WTC11 (cell line): ENCODE measurements at regions not wholly inside any gene's neighbourhood (a gene's known extent, or its start where the extent isn't known, plus 50 kb on each side); places are given as distances from the start of the nearest gene placed in this dataset.

Source experiments
- ATAC-seq: fragments of 200-7000 bp; cut with Tn5 transposase; 2 replicates; pipeline ENCODE4 v1.10.0; 2021; ENCODE audit warnings: mild to moderate bottlenecking, moderate library complexity
- CTCF ChIA-PET: fragments of 300-600 bp; sonication (Branson Sonifier 250); formaldehyde crosslinking; loops from one replicate; lab custom pipeline; 2021; ENCODE audit warnings: antibody characterized with exemption; lab: Charles Lee
- POLR2A ChIA-PET: fragments of 350-600 bp; sonication (Branson Sonifier 250); formaldehyde crosslinking; loops from one replicate; lab custom pipeline; 2021; ENCODE audit warnings: antibody characterized with exemption; lab: Charles Lee
- DNase-seq: peaks from one replicate; pipeline ENCODE4 v3.0.0; 2021; ENCODE audit warnings: low spot score
- H3K27ac Mint-ChIP-seq: 2 replicates; pipeline ENCODE4 v1.8.0; 2021; ENCODE audit warnings: mixed read lengths
- H3K27me3 Mint-ChIP-seq: 2 replicates; pipeline ENCODE4 v1.8.0; 2021; ENCODE audit warnings: low read depth, mild to moderate bottlenecking, moderate library complexity, mixed read lengths
- H3K36me3 Mint-ChIP-seq: 2 replicates; pipeline ENCODE4 v1.8.0; 2021; ENCODE audit warnings: mixed read lengths
- H3K4me1 Mint-ChIP-seq: 2 replicates; pipeline ENCODE4 v1.8.0; 2022; ENCODE audit warnings: mixed read lengths
- H3K4me3 Mint-ChIP-seq: 2 replicates; pipeline ENCODE4 v1.8.0; 2021; ENCODE audit warnings: mild to moderate bottlenecking, moderate library complexity, mixed read lengths
- H3K9me3 Mint-ChIP-seq: 2 replicates; pipeline ENCODE4 v1.8.0; 2021; ENCODE audit warnings: mixed read lengths
- AFF4 ChIP-seq: sonication (generic); formaldehyde crosslinking; IDR thresholded peaks from 2 replicates; pipeline ENCODE4 v1.8.1; 2023; ENCODE audit warnings: mild to moderate bottlenecking, missing genetic modification reagents, borderline replicate concordance
- ATF6 ChIP-seq: sonication (generic); formaldehyde crosslinking; IDR thresholded peaks from 2 replicates; pipeline ENCODE4 v1.8.1; 2023; ENCODE audit warnings: mild to moderate bottlenecking, missing genetic modification reagents
- CDX4 ChIP-seq: fragments of 250-450 bp; sonication (Bioruptor Pico); IDR thresholded peaks from 2 replicates; pipeline ENCODE4 v1.9.0; 2021; ENCODE audit warnings: moderate library complexity, mild to moderate bottlenecking, inconsistent platforms, borderline replicate concordance
- ELF4 ChIP-seq: sonication (generic); formaldehyde crosslinking; IDR thresholded peaks from 2 replicates; pipeline ENCODE4 v1.8.1; 2022; ENCODE audit warnings: low read depth, mild to moderate bottlenecking, moderate library complexity, missing genetic modification reagents
- GTF2I ChIP-seq: fragments of 250-450 bp; sonication (Bioruptor Pico); conservative IDR thresholded peaks from 2 replicates; pipeline ENCODE4 v1.4.0; 2021; ENCODE audit warnings: mild to moderate bottlenecking
- HMGXB4 ChIP-seq: sonication (generic); formaldehyde crosslinking; IDR thresholded peaks from 2 replicates; pipeline ENCODE4 v1.8.1; 2023; ENCODE audit warnings: mild to moderate bottlenecking, moderate library complexity, missing genetic modification reagents
- MLX ChIP-seq: sonication (generic); formaldehyde crosslinking; IDR thresholded peaks from 2 replicates; pipeline ENCODE4 v1.8.1; 2023; ENCODE audit warnings: mild to moderate bottlenecking, missing genetic modification reagents, moderate library complexity
- NFE2L1 ChIP-seq: sonication (generic); formaldehyde crosslinking; IDR thresholded peaks from 2 replicates; pipeline ENCODE4 v1.8.1; 2023; ENCODE audit warnings: missing genetic modification reagents
- OVOL2 ChIP-seq: fragments of 250-450 bp; sonication (Bioruptor Pico); IDR thresholded peaks from 2 replicates; pipeline ENCODE4 v1.9.0; 2021; ENCODE audit warnings: mild to moderate bottlenecking, borderline replicate concordance
- PRRX2 ChIP-seq: fragments of 250-450 bp; sonication (Bioruptor Pico); IDR thresholded peaks from 2 replicates; pipeline ENCODE4 v1.8.0; 2021; ENCODE audit warnings: mild to moderate bottlenecking
- SOX15 ChIP-seq: fragments of 250-450 bp; sonication (Bioruptor Pico); IDR thresholded peaks from 2 replicates; pipeline ENCODE4 v1.9.0; 2021; ENCODE audit warnings: mild to moderate bottlenecking
- SP1 ChIP-seq: sonication (generic); formaldehyde crosslinking; conservative IDR thresholded peaks from 2 replicates; pipeline ENCODE4 v1.8.1; 2022; ENCODE audit warnings: missing genetic modification reagents
- STAT6 ChIP-seq: sonication (generic); formaldehyde crosslinking; conservative IDR thresholded peaks from 2 replicates; pipeline ENCODE4 v1.8.1; 2023; ENCODE audit warnings: mild to moderate bottlenecking, low read depth, missing genetic modification reagents, moderate library complexity
- USF1 ChIP-seq: sonication (generic); formaldehyde crosslinking; IDR thresholded peaks from 2 replicates; pipeline ENCODE4 v1.8.0; 2022; ENCODE audit warnings: mild to moderate bottlenecking, missing genetic modification reagents
- ZNF219 ChIP-seq: sonication (generic); formaldehyde crosslinking; IDR thresholded peaks from 2 replicates; pipeline ENCODE4 v1.8.0; 2023; ENCODE audit warnings: missing genetic modification reagents, mild to moderate bottlenecking, borderline replicate concordance
- ZNF232 ChIP-seq: sonication (generic); formaldehyde crosslinking; IDR thresholded peaks from 2 replicates; pipeline ENCODE4 v1.8.0; 2022; ENCODE audit warnings: mild to moderate bottlenecking, missing genetic modification reagents
- ZNF281 ChIP-seq: sonication (generic); formaldehyde crosslinking; IDR thresholded peaks from 2 replicates; pipeline ENCODE4 v1.8.0; 2023; ENCODE audit warnings: mild to moderate bottlenecking, missing genetic modification reagents
- ZNF416 ChIP-seq: fragments of 250-450 bp; sonication (Bioruptor Pico); IDR thresholded peaks from 2 replicates; pipeline ENCODE4 v1.9.0; 2021; ENCODE audit warnings: mild to moderate bottlenecking, inconsistent platforms

GRCh38 chr16:73213732-73214455, 166.0 kb upstream of the ZFHX3 start:
- Mint-ChIP-seq H3K27me3 (peaks cover 11% of the 10 kb centered on the region), H3K4me1 (peaks cover 33% of the 10 kb centered on the region)
- CTCF ChIA-PET = interaction anchor here (0.6 to 1.8 kb wide), 5 partner anchors 114 to 681 kb away, joined by 3 to 9 read pairs (median 3); no protein-coding TSS in a partner anchor
- no peak for DNase-seq
- TF ChIP-seq HMGXB4 = no peak
- no peak for TF ChIP-seq STAT6
- no peak for TF ChIP-seq ZNF416 (CRISPR knock-in tag)
- no peak for TF ChIP-seq PRRX2
- TF ChIP-seq ZNF281 (CRISPR knock-in tag) = no peak
- no peak for TF ChIP-seq ZNF232
- no peak for TF ChIP-seq CDX4 (CRISPR knock-in tag)
- no peak for TF ChIP-seq NFE2L1 (CRISPR knock-in tag)
- no peak for TF ChIP-seq SOX15
- no peak for TF ChIP-seq ZNF219 (CRISPR knock-in tag)
- no peak for TF ChIP-seq ELF4
- TF ChIP-seq ATF6 = no peak
- TF ChIP-seq MLX (CRISPR knock-in tag) = no peak
- TF ChIP-seq, all 79 proteins: peak for 0
- H3K27ac Mint-ChIP-seq = no peak overlapping the region
- H3K9me3 Mint-ChIP-seq = peaks cover 26% of the 10 kb centered on the region
- peaks cover 13% of the 10 kb centered on the region for H3K36me3 Mint-ChIP-seq
- no peak overlapping the region for H3K4me3 Mint-ChIP-seq
- POLR2A ChIA-PET = interaction anchor here (0.5 to 0.7 kb wide), 4 partner anchors 24 to 1588 kb away, joined by 3 to 5 read pairs (median 4); no protein-coding TSS in a partner anchor
- ATAC-seq = no peak

GRCh38 chr16:73212431-73212830, 164.5 kb upstream of the ZFHX3 start:
- ChIA-PET CTCF (interaction anchor here (1.0 kb wide), 1 partner anchor 379 kb away, joined by 3 read pairs; no protein-coding TSS in a partner anchor), POLR2A (interaction anchor here (0.5 kb wide), 1 partner anchor 36 kb away, joined by 4 read pairs; no protein-coding TSS in a partner anchor)
- Mint-ChIP-seq H3K4me3 (no peak overlapping the region), H3K9me3 (peaks cover 26% of the 10 kb centered on the region), H3K4me1 (peaks cover 33% of the 10 kb centered on the region), H3K27me3 (peaks cover 11% of the 10 kb centered on the region), H3K36me3 (peaks cover 13% of the 10 kb centered on the region), H3K27ac (no peak overlapping the region)
- no peak for ATAC-seq
- no peak for DNase-seq
- TF ChIP-seq USF1 = no peak
- no peak for TF ChIP-seq AFF4 (CRISPR knock-in tag)
- no peak for TF ChIP-seq ELF4
- TF ChIP-seq SP1 (CRISPR knock-in tag) = no peak
- no peak for TF ChIP-seq GTF2I (CRISPR knock-in tag)
- TF ChIP-seq OVOL2 = no peak
